NAMALWA (cell line): ENCODE measurements at regions not wholly inside any gene's neighbourhood (a gene's known extent, or its start where the extent isn't known, plus 50 kb on each side); places are given as distances from the start of the nearest gene placed in this dataset.

Experiments
- DNase-seq: peaks from one replicate; pipeline ENCODE4 v3.0.0-alpha.2; 2015; ENCODE audit warnings: low spot score

DNA sequence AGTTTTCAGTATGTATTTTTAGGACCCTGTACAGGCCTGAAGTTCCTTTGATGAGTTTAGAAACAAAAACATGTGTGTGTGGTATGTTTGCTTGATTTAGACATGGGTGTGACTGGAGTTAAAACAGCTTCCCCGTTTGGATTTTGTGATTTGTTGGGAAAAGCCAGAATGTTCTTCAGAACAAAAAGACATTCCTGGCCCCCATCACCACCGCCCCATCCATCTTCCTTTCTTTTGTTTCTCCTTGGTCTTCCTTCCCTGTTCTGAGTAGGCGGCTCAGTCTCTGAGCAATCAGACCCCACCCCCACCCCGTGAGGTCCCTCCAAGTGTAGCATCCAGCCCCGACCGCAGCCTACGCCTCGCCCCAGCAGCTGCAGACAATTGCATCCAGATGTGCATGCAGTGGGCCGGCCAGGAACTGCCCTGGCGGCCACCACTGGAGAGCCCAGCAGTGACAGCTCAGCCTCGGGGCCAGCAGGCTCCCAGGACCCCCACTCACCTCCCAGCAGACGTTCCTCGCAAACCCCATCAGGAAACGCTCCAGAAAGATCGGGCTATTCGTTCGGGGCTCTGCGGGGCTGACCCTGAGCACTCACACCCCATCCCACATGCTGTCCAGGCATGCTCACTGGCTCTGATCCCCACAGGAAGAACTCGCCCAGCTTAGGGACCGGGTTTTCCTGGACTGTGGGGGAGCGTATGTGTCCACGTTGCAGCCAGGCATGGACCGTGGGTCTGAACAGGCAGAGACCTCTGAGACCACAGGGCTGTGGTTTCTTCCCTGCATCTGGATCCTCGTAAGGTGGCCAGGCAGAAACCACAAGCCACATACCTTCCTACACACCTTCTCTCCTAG, 99.8 kb upstream of the CDH5 start:
- DNase-seq = no peak

GRCh38 chr16:66265556-66266141, 100.8 kb upstream of the CDH5 start:
- DNase-seq = no peak

- no peak for DNase-seq
These were observed 101.5 kb upstream of the CDH5 start for GRCh38 chr16:66265048-66265415.

- DNase-seq = no peak
These were observed 102.0 kb upstream of the CDH5 start for GRCh38 chr16:66264311-66265047.

GRCh38 chr16:66263973-66264310, 102.5 kb upstream of the CDH5 start:
- no peak for DNase-seq

DNA sequence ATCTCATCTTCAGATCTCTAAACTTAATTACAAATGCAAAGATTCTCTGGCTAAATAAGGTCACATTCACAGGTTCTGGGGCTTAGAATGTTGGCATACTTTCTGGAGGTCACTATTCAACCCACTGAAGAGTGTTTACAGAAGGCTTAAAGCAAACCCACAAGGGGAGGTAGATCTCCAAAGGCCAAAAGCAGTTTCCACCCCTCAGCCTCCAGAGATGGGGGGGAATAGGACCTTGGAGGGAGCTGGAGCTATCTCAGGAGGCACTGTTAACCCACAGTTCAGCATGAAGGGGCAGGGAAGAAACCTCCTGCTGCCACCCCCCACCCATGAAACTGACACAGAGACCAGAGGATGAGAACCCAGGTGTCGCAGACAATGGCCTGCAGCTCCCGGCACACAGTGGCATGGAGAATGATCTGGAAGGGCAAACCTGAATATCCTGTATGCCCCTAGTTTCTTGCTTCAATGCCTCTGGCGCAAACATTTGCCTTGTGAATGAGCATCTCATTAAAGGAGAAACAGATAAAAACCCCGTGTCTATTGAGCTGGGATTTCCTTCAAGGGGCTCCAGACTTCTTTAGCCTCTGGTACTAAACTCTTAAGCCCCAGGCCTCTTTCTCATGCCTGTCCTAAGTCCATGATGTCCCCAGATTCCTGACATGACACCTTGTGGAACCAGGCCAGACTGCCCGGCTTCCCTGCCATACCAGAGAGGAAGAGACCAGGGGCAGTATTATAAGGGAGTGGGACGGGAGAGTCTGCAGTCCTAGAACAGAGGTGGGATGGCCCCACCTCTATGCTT, 103.1 kb upstream of the CDH5 start:
- DNase-seq = no peak

- no peak for DNase-seq
These were observed 104.0 kb upstream of the CDH5 start for GRCh38 chr16:66262253-66263167.

DNA sequence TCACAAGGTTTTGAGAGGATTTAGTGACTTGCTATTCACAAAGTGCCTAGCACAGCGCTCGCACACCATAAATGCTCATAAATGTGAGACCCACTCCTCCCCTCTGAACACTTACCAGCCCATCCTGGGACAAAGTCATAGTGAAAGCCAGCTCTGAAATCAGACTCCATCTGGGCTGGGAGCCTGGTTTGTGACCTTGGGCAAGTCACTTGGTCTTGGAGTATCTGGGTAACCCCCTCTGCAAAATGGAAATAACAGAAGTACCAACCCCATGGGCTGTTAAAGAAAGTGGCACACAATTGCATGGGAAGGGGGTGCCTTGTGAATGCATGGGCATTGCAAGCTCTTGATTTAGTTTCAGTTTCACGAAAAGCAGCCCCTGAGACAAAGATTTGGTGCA, 104.7 kb upstream of the CDH5 start:
- DNase-seq = no peak

DNA sequence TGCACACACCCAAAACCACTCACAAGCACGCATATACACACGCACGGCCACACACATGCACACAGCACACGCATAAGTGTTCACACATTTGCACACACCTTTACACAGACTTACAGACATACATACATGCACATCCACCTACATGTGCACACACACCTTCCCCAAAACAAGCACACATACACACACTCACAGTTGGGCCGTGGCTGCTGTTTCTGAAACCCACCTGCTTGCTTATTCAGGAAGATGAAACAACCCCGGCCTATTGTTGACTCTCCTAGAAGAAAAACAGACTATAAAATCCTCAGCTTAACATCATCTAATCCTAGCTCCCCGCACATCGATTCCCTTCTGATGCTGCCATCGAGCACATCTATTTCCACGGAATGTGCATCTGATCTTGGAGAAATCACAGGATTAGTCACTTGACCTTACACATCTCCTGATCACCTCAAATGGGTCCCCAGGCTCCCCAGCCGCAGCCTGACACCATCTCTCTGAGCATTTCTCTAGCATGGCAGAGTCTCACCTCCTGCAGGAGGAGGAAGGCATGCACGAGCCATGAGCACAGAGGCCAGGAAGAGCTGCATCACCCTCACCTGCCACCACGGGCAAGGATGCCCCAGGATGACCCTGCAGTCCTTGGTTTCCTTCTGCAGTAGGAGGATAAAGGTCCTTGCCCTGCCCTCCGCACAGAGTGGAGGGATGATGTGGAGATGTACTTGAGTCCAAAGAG, 105.8 kb upstream of the CDH5 start:
- no peak for DNase-seq

DNA sequence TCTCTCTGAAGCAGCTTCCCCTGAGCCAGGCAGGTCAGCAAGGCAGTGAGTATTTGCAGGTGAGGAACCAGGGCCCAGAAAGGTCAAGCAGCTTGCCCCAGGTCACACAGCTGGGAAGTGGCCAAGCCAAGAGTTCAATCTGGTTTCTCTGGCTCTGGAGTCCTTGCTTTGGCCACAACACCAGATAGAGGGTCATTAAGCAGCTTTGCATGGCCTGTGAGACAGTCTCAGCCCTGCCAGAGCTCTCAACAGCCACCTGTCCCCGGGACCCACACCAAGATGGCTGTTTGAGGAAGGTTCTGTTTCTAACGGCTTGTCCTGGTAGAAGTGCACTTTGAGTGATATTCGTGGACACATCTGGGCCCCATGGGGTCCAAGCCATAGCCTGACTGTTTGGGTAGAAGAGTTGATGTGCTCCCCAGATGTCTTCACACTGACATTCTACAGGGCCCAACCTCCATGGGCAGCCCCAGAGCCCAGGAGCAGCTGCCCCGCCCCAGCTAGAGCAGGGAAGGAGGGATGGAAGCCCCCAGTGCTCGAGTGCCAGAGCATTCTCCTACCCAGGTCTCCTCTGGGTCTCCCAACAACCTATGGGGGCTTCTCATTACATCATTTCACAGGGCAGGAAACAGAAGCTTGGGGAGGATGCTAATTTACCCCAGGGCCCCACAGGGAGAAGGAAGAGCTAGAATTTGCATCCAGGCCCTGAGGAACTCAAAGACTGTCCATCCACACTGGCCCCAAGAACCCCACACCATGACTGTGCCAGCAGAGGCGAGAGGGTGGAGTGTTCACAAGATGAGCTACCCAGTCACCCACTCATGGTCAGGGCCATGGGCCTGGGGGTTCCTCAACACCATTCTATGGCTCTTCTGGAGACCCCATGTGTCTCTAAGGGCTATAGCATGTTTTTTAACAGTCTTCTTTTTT, 107.3 kb upstream of the CDH5 start:
- no peak for DNase-seq

DNA sequence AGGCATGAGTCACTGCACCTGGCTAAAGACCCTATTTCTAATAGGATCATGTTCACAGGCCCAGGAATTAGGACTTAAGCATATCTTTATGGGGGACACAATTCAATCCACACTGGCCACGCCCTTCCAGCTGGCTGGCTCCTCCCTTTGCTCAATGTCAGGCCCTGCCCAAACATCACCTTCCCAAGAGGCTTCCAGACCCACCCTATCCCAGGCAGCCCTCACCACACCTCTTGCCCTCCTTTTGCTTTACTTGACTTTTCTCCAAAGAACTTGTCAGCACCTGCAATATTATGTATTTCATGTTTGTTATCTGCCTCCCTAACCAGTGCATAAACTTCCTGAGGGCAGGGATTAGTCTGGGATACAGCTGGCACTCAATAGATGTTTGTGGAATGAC, 109.6 kb upstream of the CDH5 start:
- no peak for DNase-seq

DNA sequence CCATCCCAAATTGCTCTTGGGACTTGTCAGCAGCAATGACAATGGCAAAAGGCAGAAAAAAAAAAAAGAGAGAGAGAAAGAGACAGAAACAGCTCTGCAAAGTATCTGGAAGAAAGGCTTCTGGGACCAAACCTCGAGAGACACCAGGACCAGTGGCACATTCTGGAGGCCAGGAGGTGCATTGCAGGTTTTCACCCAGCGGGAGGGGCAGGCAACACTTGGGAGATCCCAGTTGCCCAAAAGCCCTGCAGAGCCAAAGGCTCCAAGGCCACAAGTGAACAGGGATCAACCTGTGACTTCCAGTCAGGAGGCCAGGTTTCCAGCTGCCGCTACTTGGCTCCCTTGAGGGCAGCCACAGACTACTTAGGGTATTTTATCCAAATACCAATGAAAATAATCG, 110.8 kb upstream of the CDH5 start:
- no peak for DNase-seq

DNA sequence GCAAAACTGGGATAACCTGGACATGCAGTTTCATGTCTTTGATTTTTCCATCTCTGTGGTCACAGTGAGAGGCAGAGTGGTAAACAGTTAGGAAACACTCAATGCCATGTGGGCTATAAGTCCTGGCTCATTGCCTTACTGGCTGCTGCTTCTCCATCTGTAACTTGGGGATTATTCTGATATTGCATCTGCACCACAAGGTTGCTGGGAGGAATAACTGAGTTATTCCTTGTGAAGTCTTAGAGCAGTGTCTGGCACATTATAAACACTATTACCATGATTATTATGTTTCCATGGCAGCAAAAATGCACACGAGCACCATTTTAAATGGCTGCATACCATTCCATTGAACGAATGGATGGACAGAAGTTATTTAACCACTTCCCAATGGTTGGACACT, 111.7 kb upstream of the CDH5 start:
- DNase-seq = no peak

GRCh38 chr16:66254106-66254505, 112.4 kb upstream of the CDH5 start:
- DNase-seq = no peak

GRCh38 chr16:66251476-66252160, 114.9 kb upstream of the CDH5 start:
- no peak for DNase-seq

- no peak for DNase-seq
These were observed 115.6 kb upstream of the CDH5 start for GRCh38 chr16:66250686-66251431.

GRCh38 chr16:66247516-66248481, 118.7 kb upstream of the CDH5 start:
- DNase-seq = no peak
